Myocyte (in vitro differentiated cells): ENCODE measurements at regions not wholly inside any gene's neighbourhood (a gene's known extent, or its start where the extent isn't known, plus 50 kb on each side); places are given as distances from the start of the nearest gene placed in this dataset.

ENCODE experiments used
- DNase-seq: peaks from one replicate; pipeline ENCODE4 v3.0.0-alpha.2; 2012; ENCODE audit warnings: low read depth

GRCh38 chr9:89991204-89991790, 386.5 kb downstream of the GADD45G start:
- DNase-seq = no peak

- no peak for DNase-seq
These were observed 387.8 kb downstream of the GADD45G start for GRCh38 chr9:89992326-89993198.

- peak; percentile 36 for DNase-seq
These were observed 389.1 kb downstream of the GADD45G start for GRCh38 chr9:89993678-89994630.

GRCh38 chr9:89994988-89995613, 390.3 kb downstream of the GADD45G start:
- no peak for DNase-seq

- DNase-seq = peak; percentile 20
These were observed 391.3 kb downstream of the GADD45G start for GRCh38 chr9:89996116-89996515.

GRCh38 chr9:89996773-89997172, 392.0 kb downstream of the GADD45G start:
- DNase-seq = peak; percentile 61

- DNase-seq = no peak
These were observed 393.8 kb downstream of the GADD45G start for GRCh38 chr9:89998633-89999032.

GRCh38 chr9:89999176-89999533, 394.3 kb downstream of the GADD45G start:
- no peak for DNase-seq

GRCh38 chr9:89999534-90000370, 394.9 kb downstream of the GADD45G start:
- peak; percentile 89 for DNase-seq

GRCh38 chr9:90000925-90001324, 396.1 kb downstream of the GADD45G start:
- no peak for DNase-seq

GRCh38 chr9:90001747-90002146, 396.9 kb downstream of the GADD45G start:
- peak; percentile 24 for DNase-seq

- peak; percentile 97 for DNase-seq
These were observed 397.8 kb downstream of the GADD45G start for GRCh38 chr9:90002397-90003271.

GRCh38 chr9:90005388-90005787, 400.6 kb downstream of the GADD45G start:
- no peak for DNase-seq

GRCh38 chr9:90007516-90008440, 403.0 kb downstream of the GADD45G start:
- peak; percentile 98 for DNase-seq

GRCh38 chr9:90009447-90009846, 404.6 kb downstream of the GADD45G start:
- DNase-seq = peak; percentile 40

GRCh38 chr9:90010793-90011192, 406.0 kb downstream of the GADD45G start:
- no peak for DNase-seq

GRCh38 chr9:90012949-90013348, 408.1 kb downstream of the GADD45G start:
- peak; percentile 52 for DNase-seq

- no peak for DNase-seq
These were observed 409.0 kb downstream of the GADD45G start for GRCh38 chr9:90013778-90014177.
